ENCODE measurements at regions not wholly inside any gene's neighbourhood (a gene's known extent, or its start where the extent isn't known, plus 50 kb on each side); places are given as distances from the start of the nearest gene placed in this dataset.

GRCh38 chr6:47360388-47360787 lies 50.7 kb upstream of the TNFRSF21 start:
- no peak for DNase-seq (ENCODE audit: low read depth in 2 of 2)

GRCh38 chr6:47362857-47363461 lies 53.3 kb upstream of the TNFRSF21 start:
- no peak for DNase-seq (ENCODE audit: low read depth in 2 of 2)

- no peak for DNase-seq (ENCODE audit: low read depth in 2 of 2)
These were observed 54.0 kb upstream of the TNFRSF21 start for GRCh38 chr6:47363736-47364135.

- DNase-seq (ENCODE audit: low read depth in 2 of 2) = no peak
These were observed 56.7 kb upstream of the TNFRSF21 start for GRCh38 chr6:47366335-47366890.

GRCh38 chr6:47371139-47371869 lies 61.6 kb upstream of the TNFRSF21 start:
- no peak for DNase-seq (ENCODE audit: low read depth in 2 of 2)

- DNase-seq (ENCODE audit: low read depth in 2 of 2) = no peak
These were observed 62.2 kb upstream of the TNFRSF21 start for GRCh38 chr6:47371870-47372255.

GRCh38 chr6:47372318-47372717 lies 62.6 kb upstream of the TNFRSF21 start:
- DNase-seq (ENCODE audit: low read depth in 2 of 2) = no peak

GRCh38 chr6:47375426-47375825 lies 65.7 kb upstream of the TNFRSF21 start:
- no peak for DNase-seq (ENCODE audit: low read depth in 2 of 2)

GRCh38 chr6:47376930-47377329 lies 67.2 kb upstream of the TNFRSF21 start:
- no peak for DNase-seq (ENCODE audit: low read depth in 2 of 2)

- DNase-seq (ENCODE audit: low read depth in 2 of 2) = no peak
These were observed 68.3 kb upstream of the TNFRSF21 start for GRCh38 chr6:47377971-47378370.

GRCh38 chr6:47379328-47379727 lies 69.6 kb upstream of the TNFRSF21 start:
- DNase-seq (ENCODE audit: low read depth in 2 of 2) = no peak

GRCh38 chr6:47380251-47380650 lies 70.5 kb upstream of the TNFRSF21 start:
- DNase-seq (ENCODE audit: low read depth in 2 of 2) = no peak

GRCh38 chr6:47381036-47381435 lies 71.3 kb upstream of the TNFRSF21 start:
- no peak for DNase-seq (ENCODE audit: low read depth in 2 of 2)

GRCh38 chr6:47383360-47383759 lies 73.7 kb upstream of the TNFRSF21 start:
- DNase-seq (ENCODE audit: low read depth in 2 of 2) = no peak

GRCh38 chr6:47391675-47392074 lies 82.0 kb upstream of the TNFRSF21 start:
- DNase-seq (ENCODE audit: low read depth in 2 of 2) = no peak

GRCh38 chr6:47392251-47392650 lies 82.5 kb upstream of the TNFRSF21 start:
- no peak for DNase-seq (ENCODE audit: low read depth in 2 of 2)

GRCh38 chr6:47396401-47397069 lies 81.1 kb upstream of the CD2AP start:
- DNase-seq (ENCODE audit: low read depth in 2 of 2) = no peak

GRCh38 chr6:47400581-47400980 lies 77.0 kb upstream of the CD2AP start:
- DNase-seq (ENCODE audit: low read depth in 2 of 2) = no peak

- no peak for DNase-seq (ENCODE audit: low read depth in 2 of 2)
These were observed 75.5 kb upstream of the CD2AP start for GRCh38 chr6:47402081-47402480.

GRCh38 chr6:47403056-47403455 lies 74.5 kb upstream of the CD2AP start:
- DNase-seq (ENCODE audit: low read depth in 2 of 2) = no peak

GRCh38 chr6:47403801-47404200 lies 73.8 kb upstream of the CD2AP start:
- DNase-seq (ENCODE audit: low read depth in 2 of 2) = no peak

GRCh38 chr6:47404435-47404834 lies 73.2 kb upstream of the CD2AP start:
- DNase-seq (ENCODE audit: low read depth in 2 of 2) = no peak

- DNase-seq (ENCODE audit: low read depth in 2 of 2) = no peak
These were observed 72.3 kb upstream of the CD2AP start for GRCh38 chr6:47405273-47405672.
